ENCODE measurements at regions not wholly inside any gene's neighbourhood (a gene's known extent, or its start where the extent isn't known, plus 50 kb on each side); places are given as distances from the start of the nearest gene placed in this dataset.

- TF ChIP-seq POLR2A (IDR thresholded peaks at IDR 0.05): no peak
- TF ChIP-seq CTCF (IDR thresholded peaks at IDR 0.05): no peak
Observed at GRCh38 chr12:96099421-96099820, 64.0 kb upstream of the LTA4H start.
